Suprapubic skin (tissue), 4 donors: ENCODE measurements at regions not wholly inside any gene's neighbourhood (a gene's known extent, or its start where the extent isn't known, plus 50 kb on each side); places are given as distances from the start of the nearest gene placed in this dataset.

ENCODE experiments used
- EP300 ChIP-seq: sonication (generic); formaldehyde crosslinking; IDR thresholded peaks from one replicate; pipeline ENCODE4 v1.6.1; 2017; ENCODE audit warnings: antibody characterized with exemption
- POLR2A ChIP-seq, 2 donors: fragments of 450-650 bp; IDR thresholded peaks; one replicate each; pipeline ENCODE4 v1.6.1; 2017; ENCODE audit warnings: antibody characterized with exemption in 2 of 2, mild to moderate bottlenecking in 2 of 2, moderate library complexity in 2 of 2
- POLR2AphosphoS5 ChIP-seq, 3 donors: sonication (generic); formaldehyde crosslinking; IDR thresholded peaks; one replicate each; pipeline ENCODE4 v1.6.1; 2017; ENCODE audit warnings: antibody characterized with exemption in 3 of 3
- TF ChIP-seq, protein P1 (sequence below), 2 donors: fragments of 200-600 bp in 1 of 2; fragments of 450-650 bp in 1 of 2; sonication (generic) in 1 of 2; IDR thresholded peaks; one replicate each; pipeline ENCODE4 v1.5.1; 2016 to 2019; ENCODE audit warnings: antibody characterized with exemption in 2 of 2, mild to moderate bottlenecking in 1 of 2, moderate library complexity in 1 of 2

DNA sequence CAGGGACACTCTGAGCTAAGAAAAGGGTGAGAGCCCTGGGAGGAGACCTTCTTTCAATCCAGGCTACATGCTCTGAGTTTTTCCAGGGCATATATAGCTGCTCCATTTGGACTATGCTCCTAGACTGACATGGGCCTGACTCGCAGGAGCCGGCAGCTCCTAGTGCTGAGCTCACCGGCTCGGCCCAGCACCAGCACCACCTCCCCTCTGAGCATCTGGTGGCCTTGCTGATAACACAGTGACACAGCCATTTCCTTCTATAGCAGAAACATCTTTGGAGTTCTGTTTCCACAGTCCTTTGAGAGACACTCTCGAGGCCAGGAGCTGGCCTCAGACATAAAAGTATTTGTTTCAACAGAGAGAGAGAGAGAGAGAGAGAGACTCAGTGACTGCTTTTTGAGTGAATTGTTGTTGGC, 184.9 kb downstream of the TM9SF2 start:
- TF ChIP-seq, protein P1, sequence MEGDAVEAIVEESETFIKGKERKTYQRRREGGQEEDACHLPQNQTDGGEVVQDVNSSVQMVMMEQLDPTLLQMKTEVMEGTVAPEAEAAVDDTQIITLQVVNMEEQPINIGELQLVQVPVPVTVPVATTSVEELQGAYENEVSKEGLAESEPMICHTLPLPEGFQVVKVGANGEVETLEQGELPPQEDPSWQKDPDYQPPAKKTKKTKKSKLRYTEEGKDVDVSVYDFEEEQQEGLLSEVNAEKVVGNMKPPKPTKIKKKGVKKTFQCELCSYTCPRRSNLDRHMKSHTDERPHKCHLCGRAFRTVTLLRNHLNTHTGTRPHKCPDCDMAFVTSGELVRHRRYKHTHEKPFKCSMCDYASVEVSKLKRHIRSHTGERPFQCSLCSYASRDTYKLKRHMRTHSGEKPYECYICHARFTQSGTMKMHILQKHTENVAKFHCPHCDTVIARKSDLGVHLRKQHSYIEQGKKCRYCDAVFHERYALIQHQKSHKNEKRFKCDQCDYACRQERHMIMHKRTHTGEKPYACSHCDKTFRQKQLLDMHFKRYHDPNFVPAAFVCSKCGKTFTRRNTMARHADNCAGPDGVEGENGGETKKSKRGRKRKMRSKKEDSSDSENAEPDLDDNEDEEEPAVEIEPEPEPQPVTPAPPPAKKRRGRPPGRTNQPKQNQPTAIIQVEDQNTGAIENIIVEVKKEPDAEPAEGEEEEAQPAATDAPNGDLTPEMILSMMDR (IDR thresholded peaks at IDR 0.05) = no peak
- TF ChIP-seq POLR2AphosphoS5 (IDR thresholded peaks at IDR 0.05) = no peak
- no peak for TF ChIP-seq POLR2A (IDR thresholded peaks at IDR 0.05)
- no peak for TF ChIP-seq EP300
